ENCODE measurements at regions not wholly inside any gene's neighbourhood (a gene's known extent, or its start where the extent isn't known, plus 50 kb on each side); places are given as distances from the start of the nearest gene placed in this dataset.

DNA sequence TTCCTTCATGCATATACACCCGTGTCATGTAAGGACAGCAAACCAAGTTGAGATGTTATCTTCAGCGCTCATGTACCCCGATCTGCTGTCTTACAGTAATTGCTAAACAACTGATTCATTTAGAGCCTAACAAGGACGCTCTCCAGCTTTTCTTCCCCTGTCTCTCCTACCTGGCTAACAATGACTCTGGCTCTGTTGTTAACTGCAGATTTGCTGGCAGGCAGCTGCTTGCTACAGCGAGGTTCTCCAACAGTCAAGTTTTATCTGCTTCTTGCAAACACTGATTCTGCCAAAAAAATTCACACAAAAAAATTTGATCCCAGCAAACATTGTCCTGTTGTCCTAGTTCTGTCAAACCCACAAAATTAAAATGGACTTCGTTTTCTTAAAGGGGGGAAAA lies 101.6 kb downstream of the OTX2 start:
- H3K4me1 ChIP-seq (replicated peaks in 1 of 4; ENCODE audit: control insufficient read depth in 3 of 4, insufficient read depth in 4 of 4, low read length in 3 of 4), result peaks cover 0 to 7% (median 3%) of the 10 kb centered on the region in 4 experiments; a peak in 4 of 7 replicates
- 77% methylated on average over 6 of the region's 6 CpGs; no CpG with 5 or more reads in 1 of the 2 experiments for WGBS, 2 experiments (ENCODE audit: extremely low coverage in 1 of 2, insufficient coverage in 1 of 2, insufficient read length in 1 of 2, insufficient replicate concordance in 2 of 2, low coverage in 1 of 2, low lambda C conversion rate in 2 of 2, missing lambda C conversion rate in 1 of 2)
- H2BK15ac ChIP-seq (ENCODE audit: low read length), result no peak overlapping the region
- H4K8ac ChIP-seq (ENCODE audit: extremely low read depth, insufficient read depth, low read length), result no peak overlapping the region
- H2BK12ac ChIP-seq (ENCODE audit: low read depth, low read length), result no peak overlapping the region
- no peak overlapping the region for H3K9ac ChIP-seq (replicated peaks in 1 of 4; ENCODE audit: extremely low read depth in 1 of 4, low read depth in 3 of 4, low read length in 3 of 4)
- peak overlapping the region; percentile 21; the same call in 1 of the 2 replicates for H3K18ac ChIP-seq (ENCODE audit: extremely low read depth, low read length)
- no peak overlapping the region for H2AK5ac ChIP-seq (ENCODE audit: low read depth, low read length)
- H3K4me2 ChIP-seq (ENCODE audit: insufficient read depth in 1 of 2, low read depth in 2 of 2, low read length in 2 of 2), result no peak overlapping the region
- H4K20me1 ChIP-seq (replicated peaks in 1 of 2; ENCODE audit: control insufficient read depth in 1 of 2, insufficient read depth in 2 of 2, low read length in 2 of 2), result no peaks in the 10 kb centered on the region
- H3K23me2 ChIP-seq (ENCODE audit: low read depth, low read length), result no peaks in the 10 kb centered on the region; the same call in 1 of the 2 replicates
- POLR2A ChIA-PET (ENCODE audit: partially characterized antibody), result interaction anchor here (1.3 kb wide), 1 partner anchor 31 kb away, joined by 3 read pairs; no protein-coding TSS in a partner anchor
- H3K27ac ChIP-seq (ENCODE audit: low read depth, low read length), result no peak overlapping the region
- H3K9me3 ChIP-seq (ENCODE audit: insufficient read depth in 2 of 2, low read depth in 1 of 2, low read length in 1 of 2), result no peaks in the 10 kb centered on the region
- H2AFZ ChIP-seq (ENCODE audit: low read length), result no peak overlapping the region
- no peak overlapping the region for H2BK5ac ChIP-seq (ENCODE audit: low read depth, low read length)
- H3K36me3 ChIP-seq (ENCODE audit: control insufficient read depth in 2 of 4, insufficient read depth in 4 of 4, low read length in 3 of 4), result no peaks in the 10 kb centered on the region
- no peak overlapping the region for H2BK120ac ChIP-seq (replicated peaks; ENCODE audit: low read depth, low read length)
- no peak for DNase-seq (ENCODE audit: low read depth in 1 of 2, low spot score in 2 of 2)
- no peak overlapping the region for H4K5ac ChIP-seq (ENCODE audit: insufficient read length, low read depth, low read length)
- peak; percentile 13 for FAIRE-seq
- H2BK20ac ChIP-seq (ENCODE audit: low read length), result no peak overlapping the region
- H3K79me1 ChIP-seq (ENCODE audit: low read depth, low read length), result no peaks in the 10 kb centered on the region
- no peak overlapping the region for H3K14ac ChIP-seq (ENCODE audit: insufficient read length)
- no peaks in the 10 kb centered on the region for H3K27me3 ChIP-seq (replicated peaks in 1 of 4; ENCODE audit: control insufficient read depth in 3 of 4, extremely low read depth in 1 of 4, insufficient read depth in 3 of 4, low read length in 3 of 4)
- TF ChIP-seq ASH2L (IDR thresholded peaks at IDR 0.05; ENCODE audit: low read length) (no peak), JUND (IDR thresholded peaks at IDR 0.05; ENCODE audit: low read length) (no peak), SAP30 (IDR thresholded peaks at IDR 0.05; ENCODE audit: insufficient read depth, insufficient replicate concordance, low read length) (no peak), RAD21 (IDR thresholded peaks at IDR 0.05 in 1 of 2, conservative IDR thresholded peaks at IDR 0.05 in 1 of 2; ENCODE audit: low read depth in 2 of 2, low read length in 2 of 2) (no peak), TCF12 (IDR thresholded peaks at IDR 0.05; ENCODE audit: low read depth, low read length) (no peak), RXRA (IDR thresholded peaks at IDR 0.05; ENCODE audit: insufficient read depth, low read depth, low read length) (no peak), CHD1 (IDR thresholded peaks at IDR 0.05; ENCODE audit: low read depth, low read length) (no peak), MAFK (IDR thresholded peaks at IDR 0.05; ENCODE audit: low read depth, low read length) (no peak)
- no peak overlapping the region for H3K23ac ChIP-seq (ENCODE audit: insufficient read length)
- CTCF ChIA-PET (ENCODE audit: partially characterized antibody), result interaction anchor here (0.9 to 2.0 kb wide), 3 partner anchors 11 to 21 kb away, joined by 3 to 5 read pairs (median 5); no protein-coding TSS in a partner anchor
- no peaks in the 10 kb centered on the region for H3K79me2 ChIP-seq (ENCODE audit: control insufficient read depth in 1 of 2, insufficient read depth in 2 of 2, low read length in 2 of 2)
- H3K4me3 ChIP-seq (ENCODE audit: extremely low read depth in 1 of 4, insufficient read depth in 2 of 4, low read depth in 3 of 4, low read length in 4 of 4), result no peak overlapping the region
- H4K91ac ChIP-seq (replicated peaks; ENCODE audit: insufficient read length, low read length), result no peak overlapping the region
- H3K56ac ChIP-seq (replicated peaks; ENCODE audit: insufficient read length, low read depth, low read length), result no peak overlapping the region
- no peak overlapping the region for H3K4ac ChIP-seq (replicated peaks; ENCODE audit: insufficient read length, low read depth, low read length)

All from H1 (cell line).